LHCN-M2 (cell line): ENCODE measurements at regions not wholly inside any gene's neighbourhood (a gene's known extent, or its start where the extent isn't known, plus 50 kb on each side); places are given as distances from the start of the nearest gene placed in this dataset.

Experiments used
- DNase-seq: peaks from one replicate; pipeline ENCODE4 v3.0.0-alpha.2; 2012; ENCODE audit warnings: low read depth

GRCh38 chr1:22221233-22221780 lies 78.4 kb upstream of the WNT4 start:
- DNase-seq = no peak

GRCh38 chr1:22222723-22223122 lies 79.8 kb upstream of the WNT4 start:
- DNase-seq = no peak

- DNase-seq = no peak
Observed at GRCh38 chr1:22223176-22223575, 80.3 kb upstream of the WNT4 start.

- no peak for DNase-seq
Observed at GRCh38 chr1:22224091-22224490, 81.2 kb upstream of the WNT4 start.

DNA sequence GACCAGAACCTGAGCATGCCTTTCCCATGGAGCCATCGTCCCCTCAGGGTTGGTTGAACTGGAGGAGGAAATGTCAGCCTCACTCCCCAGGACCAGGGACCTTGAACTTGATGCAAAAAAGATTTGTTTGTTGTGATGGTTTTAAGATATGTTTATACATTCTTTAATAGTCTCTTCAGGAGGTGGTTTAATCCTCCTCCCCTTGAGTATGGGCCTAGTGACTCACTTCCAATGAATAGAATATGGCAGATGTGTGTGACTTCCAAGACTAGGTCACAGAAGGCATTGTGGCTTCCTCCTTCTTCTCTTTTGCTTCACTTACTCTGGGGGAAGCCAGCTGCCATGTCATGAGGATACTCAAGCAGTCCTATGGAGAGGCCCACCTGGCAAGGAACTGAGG lies 81.7 kb upstream of the WNT4 start:
- no peak for DNase-seq

- DNase-seq = no peak
Observed at GRCh38 chr1:22225858-22226589, 83.1 kb upstream of the WNT4 start.

GRCh38 chr1:22228074-22228473 lies 85.2 kb upstream of the WNT4 start:
- no peak for DNase-seq

DNA sequence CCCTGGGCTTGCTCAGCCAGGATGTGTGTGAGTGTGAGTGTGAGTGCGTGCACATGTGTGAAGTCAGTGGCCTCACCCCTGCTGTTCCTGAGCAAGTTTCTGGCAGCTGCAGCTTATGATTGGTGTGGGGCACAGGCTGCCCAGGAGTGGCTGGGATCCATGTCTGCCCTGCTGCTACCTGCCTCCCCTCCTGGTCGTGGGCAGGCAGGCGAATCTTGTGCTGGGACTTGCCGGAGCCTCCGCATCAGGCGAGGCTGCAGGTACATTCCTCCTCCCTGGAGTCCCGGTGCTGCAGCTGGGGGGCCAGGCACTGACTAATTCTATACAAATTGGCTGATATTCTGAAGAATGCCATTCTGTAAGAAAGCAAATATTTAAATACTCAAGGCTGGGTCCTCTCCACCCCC lies 85.6 kb upstream of the WNT4 start:
- no peak for DNase-seq

- no peak for DNase-seq
Observed at GRCh38 chr1:22229379-22229778, 86.5 kb upstream of the WNT4 start.

GRCh38 chr1:22231068-22231593 lies 88.2 kb upstream of the WNT4 start:
- DNase-seq = no peak

GRCh38 chr1:22231995-22232690 lies 89.2 kb upstream of the WNT4 start:
- no peak for DNase-seq

- DNase-seq = no peak
Observed at GRCh38 chr1:22233222-22233621, 90.3 kb upstream of the WNT4 start.

DNA sequence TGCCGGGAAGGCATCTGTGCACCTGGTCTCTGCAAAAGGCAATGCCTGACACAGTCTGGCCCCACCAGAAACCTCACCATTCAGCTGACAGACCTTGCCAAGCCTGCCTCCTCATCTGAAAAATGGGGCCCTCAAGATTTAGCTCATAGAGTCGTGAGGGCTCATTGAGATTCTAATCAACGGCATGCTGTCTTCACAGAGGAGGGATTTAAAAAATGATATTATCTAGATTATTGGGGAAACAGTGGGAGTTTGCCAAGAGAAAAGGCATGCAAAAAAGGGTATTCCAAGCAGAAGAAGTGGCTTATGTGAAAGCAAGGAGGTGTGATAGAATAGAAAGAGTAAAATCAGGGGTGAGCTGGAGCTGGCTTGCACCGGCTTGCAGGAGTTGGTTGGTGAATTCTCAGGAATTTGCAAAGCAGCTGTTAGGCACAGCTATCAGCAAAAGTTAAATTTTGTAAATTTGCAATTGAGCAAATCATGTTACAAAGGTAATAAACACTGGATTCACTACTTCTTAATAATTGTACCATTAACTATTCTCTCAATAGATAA lies 91.7 kb upstream of the WNT4 start:
- no peak for DNase-seq

DNA sequence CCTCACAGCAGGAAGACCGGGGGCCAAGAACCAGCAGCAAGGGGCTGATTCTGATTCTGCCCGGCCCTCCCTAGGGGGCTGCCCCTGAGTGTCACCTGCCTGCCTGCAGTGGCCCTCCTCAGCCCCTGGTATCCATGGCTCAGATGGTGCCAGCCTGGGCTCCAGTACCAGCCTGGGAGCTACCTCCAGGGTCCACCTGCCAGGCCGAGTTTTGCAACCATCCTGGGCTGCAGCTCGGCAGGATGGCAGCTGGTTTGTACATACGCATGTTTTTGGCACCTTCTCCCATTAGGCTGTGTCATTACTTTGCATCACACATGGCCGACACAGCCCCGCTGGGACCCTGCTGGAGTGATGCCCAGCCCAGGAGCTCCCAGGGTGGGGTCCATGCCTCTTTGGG lies 93.3 kb upstream of the WNT4 start:
- DNase-seq = no peak

DNA sequence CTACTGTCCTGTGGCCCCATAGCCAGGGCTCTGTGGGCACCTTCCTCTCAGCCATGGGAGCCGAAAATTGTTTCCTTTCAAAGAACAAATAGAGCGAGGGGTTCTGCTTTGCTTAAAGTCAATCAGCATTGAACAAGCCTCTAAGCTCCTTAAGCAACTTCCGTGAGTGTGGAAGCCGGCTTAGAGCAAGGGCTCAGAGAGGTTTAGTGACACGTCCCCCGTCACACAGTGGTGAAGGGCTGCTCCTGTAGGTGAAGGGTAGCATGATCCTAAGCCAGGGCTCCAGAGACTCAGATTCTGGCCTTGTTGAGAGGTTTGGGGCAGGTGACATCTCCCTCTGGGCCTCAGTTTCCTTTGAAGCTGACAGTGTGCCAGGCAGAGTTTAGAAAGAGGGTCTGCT lies 94.0 kb upstream of the WNT4 start:
- DNase-seq = no peak

GRCh38 chr1:22237433-22238093 lies 94.7 kb upstream of the WNT4 start:
- DNase-seq = no peak

DNA sequence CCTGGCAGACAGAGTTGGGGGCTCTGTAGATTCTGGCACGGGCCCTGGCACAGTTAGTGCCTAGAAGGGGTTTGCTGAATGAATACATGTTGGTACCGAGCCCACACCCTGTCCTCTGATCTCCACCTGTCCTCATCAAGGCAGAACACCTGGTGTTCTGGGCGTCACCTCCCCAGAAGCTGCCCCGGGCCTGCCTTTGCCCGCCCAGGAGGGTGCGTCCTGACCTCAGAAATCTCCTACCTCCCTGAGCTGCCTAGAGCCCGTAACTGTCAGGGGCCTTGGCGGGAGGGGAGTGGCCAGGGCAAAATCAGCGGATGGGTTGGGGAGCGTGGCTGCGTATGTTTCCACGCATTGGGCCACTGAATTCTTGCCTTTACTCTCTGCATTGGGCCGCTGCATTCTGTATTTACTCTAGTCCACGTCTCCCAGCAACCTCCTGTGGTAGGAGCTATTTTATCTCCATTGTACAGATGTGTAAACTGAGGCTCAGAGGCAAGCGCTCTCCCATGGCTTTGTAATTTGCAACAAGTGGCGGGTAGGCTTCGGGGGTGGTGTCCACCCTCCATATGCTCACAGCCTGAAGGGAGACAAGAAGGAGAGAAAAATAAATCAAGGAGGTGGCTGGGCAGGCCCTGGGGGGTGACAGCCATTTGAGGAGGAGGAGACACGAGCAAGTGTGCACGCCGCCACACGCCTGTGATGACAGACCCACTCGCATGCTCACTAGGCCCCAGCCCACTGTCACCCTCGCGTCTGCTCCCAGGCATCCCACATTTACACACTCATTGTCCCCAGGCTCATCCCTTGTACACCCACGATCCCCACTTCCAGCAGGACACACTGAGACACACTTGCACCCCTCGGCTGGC lies 95.7 kb upstream of the WNT4 start:
- no peak for DNase-seq

DNA sequence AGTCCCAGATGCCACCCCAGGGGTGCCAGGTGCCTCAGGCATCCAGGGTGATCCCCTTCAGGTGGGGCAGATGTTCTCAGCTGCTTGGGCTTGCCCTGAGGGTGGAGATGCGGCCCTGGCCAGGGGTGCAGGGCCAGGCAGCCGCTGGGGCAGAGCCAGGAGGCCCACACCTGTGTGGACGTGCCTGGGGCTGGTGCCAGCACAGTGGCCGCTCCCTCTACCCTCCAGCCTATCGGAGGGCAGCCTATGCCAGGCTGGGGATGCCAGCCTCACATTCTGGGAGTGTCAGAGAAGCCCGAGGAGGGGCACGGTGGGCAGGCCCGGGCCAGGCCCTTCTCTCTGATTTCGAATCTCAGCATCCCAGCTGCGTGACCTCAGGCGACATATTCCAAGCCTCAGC lies 96.5 kb upstream of the WNT4 start:
- no peak for DNase-seq

DNA sequence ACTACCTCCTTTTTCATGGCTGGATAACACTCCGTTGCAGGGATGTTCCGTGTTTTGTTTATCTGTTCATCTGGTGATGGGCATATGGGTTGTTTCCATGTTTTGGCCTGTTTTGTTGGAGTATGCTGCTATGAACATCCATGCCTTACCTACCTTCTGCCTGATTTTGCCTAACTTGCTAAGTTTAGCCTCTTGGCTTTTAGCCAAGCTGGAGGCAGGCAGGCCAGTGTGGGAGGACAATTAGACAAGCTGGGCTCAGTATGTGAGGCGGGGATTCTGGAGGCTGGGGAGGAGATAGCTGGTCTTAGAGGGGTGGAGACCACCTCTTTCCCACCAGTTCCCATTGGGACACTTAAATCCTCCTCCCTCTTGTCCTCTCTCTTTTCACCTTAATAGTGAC lies 98.4 kb upstream of the WNT4 start:
- no peak for DNase-seq

DNA sequence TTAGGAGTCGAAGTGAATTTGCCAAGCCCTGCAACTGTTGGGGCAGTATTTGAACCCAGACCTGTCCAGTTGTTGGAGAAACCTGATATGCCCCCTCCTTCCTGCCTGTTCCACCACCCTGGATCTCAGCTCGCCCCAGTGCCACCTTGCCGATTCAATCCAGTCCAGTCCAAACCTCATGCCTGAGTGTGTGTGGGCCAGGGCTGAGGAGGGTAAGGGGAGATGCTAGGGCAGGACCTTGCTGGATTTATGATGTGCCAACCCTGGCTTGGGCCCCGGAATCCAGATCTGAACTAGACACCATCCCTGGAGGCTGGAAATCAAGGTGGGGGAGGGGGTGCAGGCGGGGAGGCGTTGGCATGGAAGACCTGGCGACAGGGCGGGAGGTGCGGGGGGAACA lies 98.9 kb upstream of the WNT4 start:
- DNase-seq = no peak

DNA sequence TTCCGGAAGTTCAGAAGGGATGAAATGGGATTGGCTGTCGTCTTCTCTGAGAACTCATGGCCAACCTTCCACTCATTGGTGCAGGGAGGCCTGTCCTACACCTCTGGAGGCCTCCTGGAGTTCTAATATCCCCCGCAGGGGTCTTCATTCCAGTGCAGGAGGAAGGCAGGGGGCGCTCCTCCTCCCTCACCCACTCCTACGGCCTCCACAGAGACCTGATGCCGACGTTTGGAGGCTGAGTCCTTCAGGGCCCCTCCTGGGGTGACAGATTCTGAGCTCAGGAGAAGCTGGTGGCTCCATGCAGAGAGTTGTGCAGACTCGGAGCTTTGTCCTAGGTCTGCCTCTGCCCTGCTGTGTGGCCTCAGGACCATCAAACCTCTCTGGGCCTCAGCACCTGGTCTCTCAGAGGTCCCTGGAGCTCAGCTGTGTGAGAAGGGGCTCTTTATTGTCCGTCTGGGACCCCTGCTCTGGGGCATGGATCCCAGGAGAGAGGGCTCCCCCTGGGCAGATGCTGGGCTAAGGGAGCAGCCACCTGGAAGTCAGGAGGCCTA lies 102.3 kb upstream of the WNT4 start:
- DNase-seq = no peak
